ENCODE measurements at regions not wholly inside any gene's neighbourhood (a gene's known extent, or its start where the extent isn't known, plus 50 kb on each side); places are given as distances from the start of the nearest gene placed in this dataset.
"Not testable (repeated sequence)": the region's sequence is repeated elsewhere in the genome, so short reads cannot be mapped to it uniquely, and the experiment has no call there.

GRCh38 chr21:15932726-15933125, 202.9 kb downstream of the USP25 start:
- no peak for DNase-seq (ENCODE audit: low read depth in 3 of 3)

- DNase-seq (ENCODE audit: low read depth in 3 of 3) = no peak
Observed at GRCh38 chr21:15935530-15935929, 205.7 kb downstream of the USP25 start.

DNA sequence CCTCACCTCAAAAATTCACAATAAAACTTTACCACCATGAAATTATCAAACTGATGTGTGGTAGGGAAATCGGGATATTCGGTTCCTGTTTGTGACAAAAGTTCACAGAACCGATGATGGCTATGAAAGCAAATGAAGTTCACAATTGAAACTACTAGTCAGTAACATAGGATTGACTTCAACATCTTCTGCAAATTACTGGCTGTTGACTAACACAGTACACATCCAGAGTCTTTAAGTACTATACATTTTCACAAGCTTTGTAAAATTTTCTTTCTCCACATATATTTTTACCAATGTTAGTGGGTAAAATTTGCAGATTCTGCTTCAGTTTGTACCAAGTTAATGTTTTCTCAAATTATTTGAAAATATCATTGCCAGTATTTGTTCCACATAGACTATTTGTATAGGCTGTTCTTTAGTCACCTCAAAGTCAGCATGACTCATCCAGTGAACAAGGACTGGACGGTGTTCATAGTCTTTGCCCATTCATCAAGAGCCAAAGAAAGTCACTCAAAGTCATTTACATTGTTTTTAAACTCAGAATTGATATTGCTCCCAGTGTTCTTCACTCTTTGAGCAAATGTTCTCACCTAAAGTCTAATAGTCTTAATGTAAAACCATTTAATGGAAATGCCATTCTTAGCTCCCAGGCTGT, 213.4 kb downstream of the USP25 start:
- DNase-seq (ENCODE audit: low read depth in 3 of 3) = no peak

DNA sequence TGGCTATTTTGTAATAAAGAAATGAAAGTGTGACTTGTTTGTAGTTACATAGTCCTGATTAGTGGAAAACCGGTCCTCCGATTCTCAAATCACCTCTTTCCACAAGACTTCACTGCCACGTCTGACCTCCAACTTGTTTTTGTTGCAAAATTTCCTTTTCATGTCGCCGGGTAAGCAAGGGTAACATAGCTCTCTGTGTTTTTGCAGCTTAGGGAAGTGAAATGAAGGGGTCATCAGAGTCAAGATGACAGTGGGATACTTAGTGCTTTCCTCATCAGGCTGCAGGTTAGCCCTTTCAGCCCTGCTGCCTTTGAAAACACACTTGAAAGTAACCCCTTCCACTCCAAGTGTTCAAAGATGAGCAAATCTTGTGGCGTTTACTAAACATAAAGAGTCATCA, 217.9 kb downstream of the USP25 start:
- DNase-seq (ENCODE audit: low read depth in 3 of 3) = no peak

DNA sequence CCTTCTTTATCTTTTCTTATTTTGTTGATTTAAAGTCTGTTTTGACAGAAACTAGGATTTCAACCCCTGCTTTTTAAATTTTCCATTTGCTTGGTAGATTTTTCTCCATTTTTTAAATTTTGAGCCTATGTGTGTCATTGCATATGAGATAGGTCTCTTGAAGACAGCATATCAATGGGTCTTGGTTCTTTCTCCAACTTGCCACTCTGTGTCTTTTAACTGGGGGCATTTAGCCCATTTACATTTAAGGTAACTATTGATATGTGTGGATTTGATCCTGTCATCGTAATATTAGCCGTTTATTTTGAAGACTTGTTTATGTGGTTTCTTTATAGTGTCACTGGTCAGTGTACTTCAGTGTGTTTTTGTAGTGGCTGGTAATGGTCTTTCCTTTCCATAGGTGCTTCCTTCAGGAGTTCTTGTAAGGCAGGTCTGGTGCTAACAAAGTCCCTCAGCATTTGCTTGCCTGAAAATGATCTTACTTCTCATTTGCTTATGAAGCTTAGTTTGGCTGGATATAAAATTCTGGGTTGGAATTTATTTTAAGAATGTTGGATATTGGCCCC, 223.9 kb downstream of the USP25 start:
- no peak for DNase-seq (ENCODE audit: low read depth in 3 of 3)

- no peak for DNase-seq (ENCODE audit: low read depth in 3 of 3)
Observed at GRCh38 chr21:15964236-15964855, 234.6 kb downstream of the USP25 start.

- no peak for DNase-seq (ENCODE audit: low read depth in 3 of 3)
Observed at GRCh38 chr21:15966231-15966630, 236.4 kb downstream of the USP25 start.

DNA sequence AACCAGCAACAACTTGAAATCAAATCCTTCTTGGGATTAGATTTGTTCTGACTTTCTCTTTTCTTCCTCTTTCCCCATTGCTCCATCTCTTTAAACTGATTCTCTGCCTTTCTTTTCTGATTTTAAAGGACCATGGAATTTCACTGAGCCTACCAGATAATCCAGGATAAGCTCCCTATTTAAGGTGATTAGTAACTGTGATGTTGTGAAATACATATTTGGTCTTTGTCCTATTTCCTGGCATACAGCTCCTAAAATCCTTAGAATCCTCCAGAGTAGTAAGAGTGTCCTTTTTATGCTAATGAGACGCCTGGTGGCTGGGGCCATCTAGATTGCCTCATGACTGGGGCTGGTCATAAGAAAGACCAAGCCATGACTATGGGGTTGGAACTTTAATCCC, 236.9 kb downstream of the USP25 start:
- no peak for DNase-seq (ENCODE audit: low read depth in 3 of 3)

DNA sequence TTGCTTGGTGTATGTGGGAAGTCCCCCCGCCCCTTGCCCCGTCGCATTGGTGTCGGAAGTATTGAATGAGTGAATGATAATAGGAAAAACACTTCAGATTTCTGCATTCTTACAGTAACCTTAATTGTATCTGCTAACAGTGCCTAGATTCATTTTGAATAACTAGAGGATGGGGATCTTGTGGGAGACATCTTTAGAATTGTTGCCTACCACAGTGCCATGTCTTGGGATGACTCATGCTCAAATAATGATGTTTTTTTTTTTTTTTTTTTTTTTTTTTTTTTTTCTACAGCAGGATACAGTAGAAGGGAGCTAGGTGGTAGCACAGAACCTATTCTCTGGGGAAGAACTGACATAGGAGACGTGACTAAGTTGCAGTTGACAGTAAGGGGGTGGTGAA, 237.9 kb downstream of the USP25 start:
- no peak for DNase-seq (ENCODE audit: low read depth in 3 of 3)

DNA sequence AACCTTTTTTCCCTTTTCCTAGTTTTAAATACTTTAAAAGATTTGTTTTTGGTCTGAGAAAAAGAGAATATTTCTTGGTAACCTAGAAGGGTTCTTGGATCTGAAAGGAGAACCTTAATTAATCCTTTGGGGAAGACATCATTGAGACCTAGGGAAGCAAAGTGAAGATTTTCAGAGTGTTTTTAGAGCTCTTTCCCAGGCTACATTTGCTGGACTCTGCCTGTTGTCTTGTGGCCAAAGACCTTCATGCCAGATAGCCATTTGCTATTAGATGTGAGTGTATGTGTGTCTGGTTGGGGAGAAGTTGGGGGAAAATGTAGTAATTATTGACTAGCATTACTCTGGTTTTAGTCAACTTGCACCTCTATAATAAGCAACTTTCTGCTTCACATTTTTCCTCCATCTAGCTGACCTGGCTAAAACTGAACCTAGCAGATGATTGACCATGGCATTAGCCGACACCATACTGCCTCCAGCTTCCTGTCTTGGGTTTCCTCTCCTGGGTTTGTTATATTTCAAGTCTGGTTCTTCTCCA, 239.1 kb downstream of the USP25 start:
- DNase-seq (ENCODE audit: low read depth in 3 of 3) = no peak

- DNase-seq (ENCODE audit: low read depth in 3 of 3) = no peak
Observed at GRCh38 chr21:15976807-15977206, 247.0 kb downstream of the USP25 start.

DNA sequence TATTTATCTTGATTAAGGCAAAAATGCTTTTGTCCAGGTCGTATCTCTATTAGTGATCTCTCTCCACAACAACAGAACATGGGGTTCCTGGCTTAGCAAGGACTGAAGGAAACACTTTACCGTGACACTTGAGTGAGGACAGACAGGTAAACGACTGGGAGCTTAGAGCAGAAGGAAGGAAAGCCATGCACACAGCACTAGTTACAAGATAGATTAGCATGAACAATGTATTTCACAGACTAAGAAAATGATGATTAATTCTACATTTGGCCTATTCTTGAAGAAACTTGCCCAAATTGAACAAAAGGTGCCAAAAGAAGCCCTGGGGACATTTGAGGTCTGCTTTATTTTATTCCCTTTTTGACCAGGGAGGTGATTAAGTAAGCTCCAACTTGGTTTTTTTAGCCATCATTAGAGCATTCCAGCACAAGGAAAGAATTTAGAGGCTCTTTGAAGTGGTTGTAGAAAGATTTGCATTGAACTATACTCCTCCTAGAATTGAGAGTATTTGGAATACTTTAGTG, 248.5 kb downstream of the USP25 start:
- DNase-seq (ENCODE audit: low read depth in 3 of 3) = no peak

DNA sequence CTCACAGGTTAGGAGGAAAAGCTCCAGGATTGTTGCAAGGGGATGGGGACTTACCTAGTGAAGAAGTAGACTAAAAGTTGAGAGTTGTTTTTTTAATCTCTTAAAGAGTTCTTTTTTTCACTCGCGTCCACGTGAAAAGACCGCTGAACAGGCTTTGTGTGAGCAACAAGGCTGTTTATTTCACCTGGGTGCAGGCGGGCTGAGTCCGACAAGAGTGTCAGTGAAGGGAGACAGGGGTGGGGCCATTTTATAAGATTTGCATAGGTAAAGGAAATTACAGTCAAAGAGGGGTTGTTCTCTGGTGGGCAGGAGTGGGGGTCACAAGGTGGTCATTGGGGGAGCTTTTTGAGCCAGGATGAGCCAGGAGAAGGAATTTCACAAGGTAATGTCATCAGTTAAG, 249.7 kb downstream of the USP25 start:
- DNase-seq (ENCODE audit: low read depth in 3 of 3) = not testable (repeated sequence)

GRCh38 chr21:15986277-15986676, 256.5 kb downstream of the USP25 start:
- no peak for DNase-seq (ENCODE audit: low read depth in 3 of 3)

DNA sequence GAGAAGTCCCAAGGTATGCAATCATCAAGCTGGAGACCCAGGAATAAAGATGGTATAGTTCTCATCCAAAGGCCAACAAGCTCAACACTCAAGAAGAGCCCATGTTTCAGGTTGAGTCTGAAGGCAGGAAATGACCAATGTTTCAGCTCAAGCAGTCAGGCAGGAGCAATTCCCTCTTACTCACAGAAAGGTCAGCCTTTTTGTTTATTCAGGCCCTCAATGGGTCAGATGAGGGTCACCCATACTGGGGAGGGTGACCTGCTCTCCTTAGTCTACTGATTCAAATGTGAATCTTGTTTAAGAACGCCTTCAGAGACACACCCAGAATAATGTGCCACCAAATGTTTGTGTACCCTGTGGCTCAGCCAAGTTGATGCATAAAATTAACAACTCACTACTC, 262.4 kb downstream of the USP25 start:
- no peak for DNase-seq (ENCODE audit: low read depth in 3 of 3)

- no peak for DNase-seq (ENCODE audit: low read depth in 3 of 3)
Observed at GRCh38 chr21:15993951-15994350, 264.2 kb downstream of the USP25 start.

GRCh38 chr21:15999741-16000140, 270.0 kb downstream of the USP25 start:
- no peak for DNase-seq (ENCODE audit: low read depth in 3 of 3)

DNA sequence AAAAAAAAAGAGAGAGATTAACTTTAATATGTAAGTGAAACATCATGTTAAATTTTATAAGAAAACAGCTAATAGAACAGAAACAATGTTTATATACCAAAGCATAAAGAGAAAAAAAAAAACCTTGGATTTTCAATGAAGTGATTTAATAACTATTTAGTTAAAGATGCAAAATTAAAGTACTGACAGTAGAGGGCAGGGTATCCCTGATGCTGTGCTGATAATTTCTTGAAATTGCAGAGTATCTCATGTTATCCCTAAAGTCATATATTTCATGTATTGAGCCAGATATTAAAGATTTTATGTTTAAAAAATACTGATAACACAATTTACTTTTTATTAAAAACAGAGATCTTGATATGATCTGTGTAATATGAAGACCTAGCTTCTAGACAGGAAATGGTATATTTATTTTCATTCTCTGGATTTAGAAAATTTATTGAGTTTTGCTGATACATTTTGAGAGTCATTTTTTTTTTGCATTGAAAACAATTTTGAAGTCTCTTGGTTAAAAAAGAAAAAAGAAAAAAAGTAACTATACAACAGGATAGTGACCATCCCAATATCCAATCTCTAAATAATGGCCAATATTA, 273.2 kb downstream of the USP25 start:
- no peak for DNase-seq (ENCODE audit: low read depth in 3 of 3)

GRCh38 chr21:16004086-16004485, 274.3 kb downstream of the USP25 start:
- DNase-seq (ENCODE audit: low read depth in 3 of 3) = no peak

GRCh38 chr21:16004523-16004922, 274.7 kb downstream of the USP25 start:
- no peak for DNase-seq (ENCODE audit: low read depth in 3 of 3)

DNA sequence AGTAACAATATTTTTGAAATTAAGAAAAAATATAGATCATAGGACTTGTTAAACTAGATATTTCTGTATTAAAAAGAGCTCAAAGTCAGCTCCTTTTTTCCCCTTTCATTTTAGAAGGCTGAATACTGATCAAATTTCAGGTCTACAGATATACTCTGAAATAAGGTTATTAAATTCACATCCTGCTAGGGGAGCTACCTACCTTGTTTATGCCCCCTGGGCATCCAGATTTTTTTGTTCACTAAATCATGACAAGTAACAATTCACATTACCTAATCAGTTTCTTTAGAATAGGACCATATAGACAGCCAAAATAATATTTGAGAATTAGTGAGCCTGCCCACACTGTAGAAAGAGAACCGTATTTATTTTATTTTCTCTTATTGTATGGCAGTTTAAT, 276.2 kb downstream of the USP25 start:
- no peak for DNase-seq (ENCODE audit: low read depth in 3 of 3)

- DNase-seq (ENCODE audit: low read depth in 3 of 3) = no peak
Observed at GRCh38 chr21:16007943-16008342, 278.2 kb downstream of the USP25 start.

DNA sequence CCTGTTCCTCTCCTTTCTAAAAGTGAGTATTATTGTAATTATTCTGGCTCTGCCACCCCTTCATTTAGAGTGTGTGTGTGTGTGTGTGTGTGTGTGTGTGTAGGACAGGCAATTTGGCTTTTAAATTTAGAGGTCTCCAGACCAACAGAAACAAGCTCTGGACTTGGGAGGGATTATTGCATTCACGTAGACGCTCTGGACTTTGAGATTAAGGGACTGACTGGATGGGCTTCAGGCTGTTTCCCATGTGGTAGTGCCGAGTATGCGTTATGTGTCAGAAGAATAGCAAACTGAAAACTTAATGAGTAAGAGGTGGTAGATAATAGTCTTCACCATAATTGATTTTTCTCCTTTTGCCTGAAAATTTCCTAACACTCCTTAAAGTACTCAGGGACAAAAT, 281.9 kb downstream of the USP25 start:
- no peak for DNase-seq (ENCODE audit: low read depth in 3 of 3)
